Type B pancreatic cell (in vitro differentiated cells): ENCODE measurements at regions not wholly inside any gene's neighbourhood (a gene's known extent, or its start where the extent isn't known, plus 50 kb on each side); places are given as distances from the start of the nearest gene placed in this dataset.

ENCODE experiments used
- DNase-seq: peaks from one replicate; pipeline ENCODE4 v3.0.0; 2021; ENCODE audit warnings: mixed read lengths; ENCODE audit not compliant: unreplicated experiment; ENCODE audit errors: extremely low spot score
- H3K27ac Mint-ChIP-seq: 2 replicates; pipeline ENCODE4 v1.8.0; 2021; ENCODE audit warnings: mild to moderate bottlenecking, mixed read lengths
- H3K27me3 Mint-ChIP-seq: 2 replicates; pipeline ENCODE4 v1.8.0; 2021; ENCODE audit warnings: mixed read lengths
- H3K36me3 Mint-ChIP-seq: 2 replicates; pipeline ENCODE4 v1.8.0; 2021; ENCODE audit warnings: mixed read lengths
- H3K4me1 Mint-ChIP-seq: one replicate; pipeline ENCODE4 v1.8.0; 2021; ENCODE audit warnings: mixed read lengths; ENCODE audit not compliant: unreplicated experiment
- H3K4me3 Mint-ChIP-seq: 2 replicates; pipeline ENCODE4 v1.8.0; 2021; ENCODE audit warnings: mild to moderate bottlenecking, mixed read lengths
- H3K9me3 Mint-ChIP-seq: 2 replicates; pipeline ENCODE4 v1.8.0; 2021; ENCODE audit warnings: mixed read lengths
- CTCF ChIP-seq: fragments of 200-600 bp; sonication (generic); conservative IDR thresholded peaks from 2 replicates; pipeline ENCODE4 v1.5.0; 2021; ENCODE audit warnings: antibody characterized with exemption, mild to moderate bottlenecking

- no peaks in the 10 kb centered on the region for H3K27me3 Mint-ChIP-seq
- no peak for TF ChIP-seq CTCF
- H3K4me1 Mint-ChIP-seq: peaks cover 3% of the 10 kb centered on the region
- DNase-seq: no peak
- peak overlapping the region; percentile 69 for H3K27ac Mint-ChIP-seq
- H3K4me3 Mint-ChIP-seq: no peak overlapping the region
- no peaks in the 10 kb centered on the region for H3K36me3 Mint-ChIP-seq
- no peaks in the 10 kb centered on the region for H3K9me3 Mint-ChIP-seq
These were observed 207.6 kb downstream of the BCL11B start for GRCh38 chr14:99064262-99064954.

- no peak overlapping the region for H3K27ac Mint-ChIP-seq
These were observed 206.4 kb downstream of the BCL11B start for GRCh38 chr14:99065551-99065950.

GRCh38 chr14:99066378-99066777, 205.6 kb downstream of the BCL11B start:
- peaks cover 3% of the 10 kb centered on the region for H3K4me1 Mint-ChIP-seq
- no peaks in the 10 kb centered on the region for H3K27me3 Mint-ChIP-seq
- DNase-seq: no peak
- H3K9me3 Mint-ChIP-seq: peaks cover 4% of the 10 kb centered on the region
- TF ChIP-seq CTCF: no peak
- H3K4me3 Mint-ChIP-seq: no peak overlapping the region
- no peaks in the 10 kb centered on the region for H3K36me3 Mint-ChIP-seq
- no peak overlapping the region for H3K27ac Mint-ChIP-seq

More at GRCh38 chr14:99065551-99065950, 206.4 kb downstream of the BCL11B start:
- TF ChIP-seq CTCF: no peak
- Mint-ChIP-seq H3K4me3 (no peak overlapping the region), H3K36me3 (no peaks in the 10 kb centered on the region), H3K27me3 (no peaks in the 10 kb centered on the region), H3K4me1 (peaks cover 3% of the 10 kb centered on the region), H3K9me3 (no peaks in the 10 kb centered on the region)
- DNase-seq: no peak

GRCh38 chr14:99067141-99067920, 204.7 kb downstream of the BCL11B start:
- H3K36me3 Mint-ChIP-seq: no peaks in the 10 kb centered on the region
- H3K4me3 Mint-ChIP-seq: no peak overlapping the region
- no peak overlapping the region for H3K27ac Mint-ChIP-seq
- peaks cover 4% of the 10 kb centered on the region for H3K9me3 Mint-ChIP-seq
- no peak for TF ChIP-seq CTCF
- H3K4me1 Mint-ChIP-seq: peaks cover 3% of the 10 kb centered on the region
- H3K27me3 Mint-ChIP-seq: no peaks in the 10 kb centered on the region
- DNase-seq: no peak

GRCh38 chr14:99067927-99068326, 204.1 kb downstream of the BCL11B start:
- no peak overlapping the region for H3K27ac Mint-ChIP-seq
- TF ChIP-seq CTCF: no peak
- no peaks in the 10 kb centered on the region for H3K36me3 Mint-ChIP-seq
- H3K9me3 Mint-ChIP-seq: peaks cover 4% of the 10 kb centered on the region
- DNase-seq: no peak
- no peak overlapping the region for H3K4me3 Mint-ChIP-seq
- H3K27me3 Mint-ChIP-seq: no peaks in the 10 kb centered on the region
- H3K4me1 Mint-ChIP-seq: peaks cover 3% of the 10 kb centered on the region
